Activated CD8-positive, alpha-beta T cell treated with anti-CD3 and anti-CD28 coated beads, Interleukin-2, amount 10 ng/mL, durations not matched to agents 7 days and 5 days (primary cell): ENCODE measurements at regions not wholly inside any gene's neighbourhood (a gene's known extent, or its start where the extent isn't known, plus 50 kb on each side); places are given as distances from the start of the nearest gene placed in this dataset.

Experiments used
- ATAC-seq: fragments of 150-1000 bp; cut with Tn5 transposase; one replicate; pipeline ENCODE4 v1.10.0; 2021; ENCODE audit warnings: moderate library complexity
- CTCF ChIA-PET: fragments of 350-600 bp; sonication (Branson Sonifier 250); formaldehyde crosslinking; loops from one replicate; lab custom pipeline; 2021; ENCODE audit warnings: antibody characterized with exemption; lab: Charles Lee
- POLR2A ChIA-PET: fragments of 350-600 bp; sonication (Branson Sonifier 250); formaldehyde crosslinking; loops from one replicate; lab custom pipeline; 2021; ENCODE audit warnings: antibody characterized with exemption; lab: Charles Lee
- DNase-seq: peaks from one replicate; pipeline ENCODE4 v3.0.0-alpha.2; 2020
- H3K27ac Mint-ChIP-seq: one replicate; pipeline ENCODE4 v1.8.0; 2021; ENCODE audit warnings: mild to moderate bottlenecking, mixed read lengths
- H3K27me3 Mint-ChIP-seq: one replicate; pipeline ENCODE4 v1.8.0; 2021; ENCODE audit warnings: low read depth, mixed read lengths
- H3K36me3 Mint-ChIP-seq: one replicate; pipeline ENCODE4 v1.8.0; 2021; ENCODE audit warnings: low read depth, mixed read lengths
- H3K4me1 Mint-ChIP-seq: one replicate; pipeline ENCODE4 v1.8.0; 2021; ENCODE audit warnings: low read depth, mixed read lengths
- H3K4me3 Mint-ChIP-seq: one replicate; pipeline ENCODE4 v1.8.0; 2021; ENCODE audit warnings: mild to moderate bottlenecking, mixed read lengths
- H3K9me3 Mint-ChIP-seq: one replicate; pipeline ENCODE4 v1.8.0; 2022; ENCODE audit warnings: mixed read lengths; ENCODE audit not compliant: insufficient read depth

GRCh38 chrX:124530803-124531202 lies 184.4 kb downstream of the SH2D1A start:
- DNase-seq, result no peak
- H3K36me3 Mint-ChIP-seq, result no peaks in the 10 kb centered on the region
- ChIA-PET POLR2A (no interaction called here), CTCF (no interaction called here)
- H3K4me3 Mint-ChIP-seq, result no peak overlapping the region
- no peak for ATAC-seq
- H3K27ac Mint-ChIP-seq, result no peak overlapping the region
- no peaks in the 10 kb centered on the region for H3K4me1 Mint-ChIP-seq
- H3K27me3 Mint-ChIP-seq, result no peaks in the 10 kb centered on the region
- no peaks in the 10 kb centered on the region for H3K9me3 Mint-ChIP-seq

- no peaks in the 10 kb centered on the region for H3K4me1 Mint-ChIP-seq
- no peaks in the 10 kb centered on the region for H3K36me3 Mint-ChIP-seq
- no peak overlapping the region for H3K4me3 Mint-ChIP-seq
- H3K27ac Mint-ChIP-seq, result no peak overlapping the region
- CTCF ChIA-PET, result no interaction called here
- DNase-seq, result no peak
- POLR2A ChIA-PET, result no interaction called here
- H3K9me3 Mint-ChIP-seq, result no peaks in the 10 kb centered on the region
- no peaks in the 10 kb centered on the region for H3K27me3 Mint-ChIP-seq
- no peak for ATAC-seq
Measured at GRCh38 chrX:124534536-124534935, 188.2 kb downstream of the SH2D1A start.

DNA sequence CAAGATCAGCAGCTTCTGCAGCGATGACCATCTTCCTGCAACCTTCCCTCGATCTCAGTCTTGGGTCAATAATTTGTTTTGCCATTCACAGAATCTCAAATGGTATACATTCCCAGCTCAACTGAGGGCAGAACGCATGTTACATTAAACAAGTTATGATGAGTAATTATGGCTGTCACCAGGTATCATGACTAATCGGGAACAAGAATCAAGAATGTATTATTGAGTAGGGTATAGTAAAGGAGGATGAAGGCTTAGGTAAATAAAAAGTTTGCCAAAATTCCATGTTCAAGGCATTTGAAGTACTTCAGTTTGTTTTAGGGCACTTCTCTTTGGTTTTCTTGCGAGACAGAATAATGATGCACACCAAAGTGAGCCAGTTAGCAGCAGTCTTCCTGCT lies 194.1 kb downstream of the SH2D1A start:
- no peak overlapping the region for H3K4me3 Mint-ChIP-seq
- no peak for DNase-seq
- H3K4me1 Mint-ChIP-seq, result no peaks in the 10 kb centered on the region
- no peaks in the 10 kb centered on the region for H3K27me3 Mint-ChIP-seq
- no peaks in the 10 kb centered on the region for H3K36me3 Mint-ChIP-seq
- no peak overlapping the region for H3K27ac Mint-ChIP-seq
- no peaks in the 10 kb centered on the region for H3K9me3 Mint-ChIP-seq
- POLR2A ChIA-PET, result no interaction called here
- CTCF ChIA-PET, result no interaction called here
- no peak for ATAC-seq

DNA sequence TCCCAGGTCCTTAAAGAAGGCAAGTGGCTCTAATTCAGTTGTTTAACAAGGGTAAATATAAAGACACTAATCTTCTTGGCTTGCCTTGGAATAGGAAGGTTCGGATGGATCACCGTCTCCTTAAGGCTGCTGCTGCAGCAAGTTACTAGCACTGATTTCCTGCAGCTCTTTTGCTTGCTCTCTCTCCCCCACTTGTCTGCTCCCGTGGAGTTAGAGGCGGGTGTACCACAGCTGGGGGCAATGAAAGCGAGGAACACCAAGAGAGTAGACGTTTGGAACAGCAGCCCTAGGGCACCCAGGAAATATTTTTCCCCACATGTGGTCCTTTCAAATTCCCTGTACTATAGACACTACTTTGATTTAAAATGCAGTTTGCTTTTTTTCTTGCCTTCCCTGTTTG lies 202.2 kb downstream of the SH2D1A start:
- no peaks in the 10 kb centered on the region for H3K27me3 Mint-ChIP-seq
- no peak overlapping the region for H3K27ac Mint-ChIP-seq
- POLR2A ChIA-PET, result no interaction called here
- no peak for ATAC-seq
- CTCF ChIA-PET, result no interaction called here
- DNase-seq, result no peak
- no peaks in the 10 kb centered on the region for H3K4me1 Mint-ChIP-seq
- no peaks in the 10 kb centered on the region for H3K9me3 Mint-ChIP-seq
- no peak overlapping the region for H3K4me3 Mint-ChIP-seq
- no peaks in the 10 kb centered on the region for H3K36me3 Mint-ChIP-seq

GRCh38 chrX:124555036-124555595 lies 208.8 kb downstream of the SH2D1A start:
- DNase-seq (no peak), ATAC-seq (no peak)
- Mint-ChIP-seq H3K4me1 (no peaks in the 10 kb centered on the region), H3K9me3 (no peaks in the 10 kb centered on the region), H3K4me3 (no peak overlapping the region), H3K27ac (no peak overlapping the region), H3K27me3 (no peaks in the 10 kb centered on the region), H3K36me3 (no peaks in the 10 kb centered on the region)
- ChIA-PET POLR2A (no interaction called here), CTCF (no interaction called here)

GRCh38 chrX:124557976-124558375 lies 211.6 kb downstream of the SH2D1A start:
- Mint-ChIP-seq H3K9me3 (no peaks in the 10 kb centered on the region), H3K4me3 (no peak overlapping the region), H3K27me3 (no peaks in the 10 kb centered on the region), H3K27ac (no peak overlapping the region), H3K4me1 (no peaks in the 10 kb centered on the region), H3K36me3 (no peaks in the 10 kb centered on the region)
- DNase-seq (no peak), ATAC-seq (no peak)
- ChIA-PET POLR2A (interaction anchor here (0.8 kb wide), 1 partner anchor 11 kb away, joined by 3 read pairs; no protein-coding TSS in a partner anchor), CTCF (interaction anchor here (0.9 kb wide), 1 partner anchor 18 kb away, joined by 3 read pairs; no protein-coding TSS in a partner anchor)

DNA sequence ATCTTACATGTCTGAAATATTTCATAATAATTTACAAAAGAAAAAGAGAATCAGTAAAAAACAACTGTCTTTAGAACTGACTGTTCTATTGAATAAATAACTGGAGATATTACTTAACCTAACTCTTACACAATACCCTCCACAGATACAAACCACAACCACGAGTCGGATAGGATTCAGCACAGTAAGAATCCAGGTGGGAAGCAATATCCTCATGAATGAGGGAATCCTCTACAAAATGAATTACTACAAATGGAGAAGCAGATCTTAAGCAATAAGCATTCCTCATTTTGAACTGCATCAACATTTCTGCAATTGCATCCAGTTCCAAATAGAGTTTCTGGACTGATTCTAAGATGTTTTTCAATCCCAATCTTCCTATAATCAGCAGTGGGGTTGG lies 227.1 kb downstream of the SH2D1A start:
- Mint-ChIP-seq H3K36me3 (no peaks in the 10 kb centered on the region), H3K4me3 (no peak overlapping the region), H3K9me3 (no peaks in the 10 kb centered on the region), H3K27me3 (no peaks in the 10 kb centered on the region), H3K27ac (no peak overlapping the region), H3K4me1 (no peaks in the 10 kb centered on the region)
- DNase-seq (no peak), ATAC-seq (no peak)
- POLR2A ChIA-PET, result no interaction called here
- CTCF ChIA-PET, result no interaction called here

GRCh38 chrX:124592744-124593143 lies 246.4 kb downstream of the SH2D1A start:
- Mint-ChIP-seq H3K4me3 (no peak overlapping the region), H3K4me1 (no peaks in the 10 kb centered on the region), H3K27me3 (no peaks in the 10 kb centered on the region), H3K36me3 (no peaks in the 10 kb centered on the region), H3K27ac (no peak overlapping the region), H3K9me3 (no peaks in the 10 kb centered on the region)
- DNase-seq (no peak), ATAC-seq (no peak)
- ChIA-PET POLR2A (no interaction called here), CTCF (no interaction called here)

GRCh38 chrX:124594017-124594651 lies 247.8 kb downstream of the SH2D1A start:
- CTCF ChIA-PET, result no interaction called here
- no peak overlapping the region for H3K27ac Mint-ChIP-seq
- POLR2A ChIA-PET, result no interaction called here
- H3K36me3 Mint-ChIP-seq, result no peaks in the 10 kb centered on the region
- no peaks in the 10 kb centered on the region for H3K27me3 Mint-ChIP-seq
- no peaks in the 10 kb centered on the region for H3K9me3 Mint-ChIP-seq
- DNase-seq, result no peak
- H3K4me1 Mint-ChIP-seq, result no peaks in the 10 kb centered on the region
- no peak overlapping the region for H3K4me3 Mint-ChIP-seq
- no peak for ATAC-seq

- no peaks in the 10 kb centered on the region for H3K36me3 Mint-ChIP-seq
- no peaks in the 10 kb centered on the region for H3K27me3 Mint-ChIP-seq
- no peak overlapping the region for H3K27ac Mint-ChIP-seq
- POLR2A ChIA-PET, result no interaction called here
- CTCF ChIA-PET, result no interaction called here
- no peak for ATAC-seq
- H3K4me3 Mint-ChIP-seq, result no peak overlapping the region
- H3K9me3 Mint-ChIP-seq, result no peaks in the 10 kb centered on the region
- DNase-seq, result no peak
- no peaks in the 10 kb centered on the region for H3K4me1 Mint-ChIP-seq
Measured at GRCh38 chrX:124605511-124605910, 259.1 kb downstream of the SH2D1A start.

- CTCF ChIA-PET, result no interaction called here
- DNase-seq (no peak), ATAC-seq (no peak)
- Mint-ChIP-seq H3K9me3 (no peaks in the 10 kb centered on the region), H3K27ac (no peak overlapping the region), H3K4me3 (no peak overlapping the region), H3K27me3 (no peaks in the 10 kb centered on the region), H3K4me1 (no peaks in the 10 kb centered on the region), H3K36me3 (no peaks in the 10 kb centered on the region)
- POLR2A ChIA-PET, result no interaction called here
Measured at GRCh38 chrX:124606724-124607123, 260.4 kb downstream of the SH2D1A start.

DNA sequence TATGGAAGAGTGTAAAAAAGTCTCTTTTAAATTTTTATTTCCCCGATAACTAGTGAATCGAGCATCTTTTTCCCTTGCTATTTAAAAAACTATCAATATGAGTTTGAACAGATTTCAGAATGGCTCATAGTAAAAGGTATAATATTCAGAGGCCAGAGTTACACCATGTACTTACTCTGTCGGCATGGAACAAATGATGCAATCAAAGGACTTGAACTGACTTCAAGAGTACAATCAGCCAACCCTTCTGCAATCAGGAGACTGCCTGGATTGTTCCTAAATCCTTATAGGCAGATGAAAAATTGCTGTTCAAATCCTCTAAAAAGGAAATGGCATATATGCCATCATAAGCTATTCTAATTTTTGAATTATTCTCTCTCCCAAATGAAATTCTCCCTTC lies 273.3 kb downstream of the SH2D1A start:
- Mint-ChIP-seq H3K36me3 (no peaks in the 10 kb centered on the region), H3K27me3 (no peaks in the 10 kb centered on the region), H3K4me1 (no peaks in the 10 kb centered on the region), H3K27ac (no peak overlapping the region), H3K4me3 (no peak overlapping the region), H3K9me3 (no peaks in the 10 kb centered on the region)
- CTCF ChIA-PET, result no interaction called here
- DNase-seq (no peak), ATAC-seq (no peak)
- POLR2A ChIA-PET, result no interaction called here

DNA sequence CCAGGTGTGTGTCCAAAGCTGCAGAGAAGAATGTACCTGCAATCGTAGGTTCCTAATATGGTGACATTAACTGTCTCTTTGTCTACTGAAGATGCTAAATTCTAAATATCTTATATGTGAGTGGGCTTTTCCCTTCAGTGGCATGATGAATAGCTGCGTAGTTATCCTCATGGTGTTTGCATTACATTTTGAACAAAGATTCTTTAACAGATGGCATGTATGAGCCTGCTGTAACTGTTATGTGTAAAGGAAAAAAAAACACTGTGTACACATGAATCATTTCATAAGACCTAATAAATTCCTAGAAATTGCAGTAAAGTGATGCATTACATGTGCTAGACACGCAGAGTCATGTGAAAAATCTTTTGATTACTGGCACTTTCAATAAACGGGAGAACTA lies 288.0 kb downstream of the SH2D1A start:
- Mint-ChIP-seq H3K27me3 (no peaks in the 10 kb centered on the region), H3K27ac (no peak overlapping the region), H3K9me3 (no peaks in the 10 kb centered on the region), H3K4me1 (no peaks in the 10 kb centered on the region), H3K4me3 (no peak overlapping the region), H3K36me3 (no peaks in the 10 kb centered on the region)
- ChIA-PET POLR2A (no interaction called here), CTCF (no interaction called here)
- no peak for DNase-seq
- no peak for ATAC-seq
